MCF 10A (cell line): ENCODE measurements at regions not wholly inside any gene's neighbourhood (a gene's known extent, or its start where the extent isn't known, plus 50 kb on each side); places are given as distances from the start of the nearest gene placed in this dataset.
"Not testable (repeated sequence)": the region's sequence is repeated elsewhere in the genome, so short reads cannot be mapped to it uniquely, and the experiment has no call there.

Experiments
- BruUV-seq: library from RNA; stranded (reverse); fragments of 400-500 nt; replicated peaks from 2 replicates; lab custom pipeline; 2021; lab: Mats Ljungman, UMichigan
- CTCF ChIA-PET: fragments of 300-600 bp; sonication (Branson Sonifier 250); formaldehyde crosslinking; extraction: SDS; loops from one replicate; lab custom pipeline; 2021; ENCODE audit warnings: antibody characterized with exemption, inconsistent platforms; lab: Yijun Ruan, JAX
- POLR2A ChIA-PET: fragments of 300-600, 350-650 bp; sonication (Branson Sonifier 250); formaldehyde crosslinking; extraction: SDS; loops from one replicate; lab custom pipeline; 2020; ENCODE audit warnings: antibody characterized with exemption, inconsistent platforms; lab: Yijun Ruan, JAX
- DNase-seq: peaks from one replicate; pipeline ENCODE4 v3.0.0-alpha.2; 2018; ENCODE audit not compliant: unreplicated experiment
- H3K27ac Mint-ChIP-seq: one replicate; pipeline ENCODE4 v1.8.0; 2022; ENCODE audit warnings: mild to moderate bottlenecking, low read depth, mixed read lengths; ENCODE audit not compliant: unreplicated experiment
- H3K27me3 Mint-ChIP-seq: one replicate; pipeline ENCODE4 v1.8.0; 2022; ENCODE audit warnings: mixed read lengths; ENCODE audit not compliant: insufficient read depth, unreplicated experiment
- H3K36me3 Mint-ChIP-seq: one replicate; pipeline ENCODE4 v1.8.0; 2022; ENCODE audit warnings: mild to moderate bottlenecking, moderate library complexity, mixed read lengths; ENCODE audit not compliant: insufficient read depth, unreplicated experiment
- H3K4me1 Mint-ChIP-seq: one replicate; pipeline ENCODE4 v1.8.0; 2022; ENCODE audit warnings: mixed read lengths; ENCODE audit not compliant: insufficient read depth, unreplicated experiment
- H3K4me3 Mint-ChIP-seq: one replicate; pipeline ENCODE4 v1.8.0; 2022; ENCODE audit warnings: mild to moderate bottlenecking, moderate library complexity, mixed read lengths; ENCODE audit not compliant: unreplicated experiment
- H3K9me3 Mint-ChIP-seq: one replicate; pipeline ENCODE4 v1.8.0; 2022; ENCODE audit warnings: mixed read lengths; ENCODE audit not compliant: unreplicated experiment
- CTCF ChIP-seq: fragments of 200-600 bp; IDR thresholded peaks from one replicate; pipeline ENCODE4 v1.8.0; 2022; ENCODE audit warnings: antibody characterized with exemption, mild to moderate bottlenecking; ENCODE audit not compliant: unreplicated experiment
- intact Hi-C: fragments of 100-400 bp; cut with micrococcal nuclease; formaldehyde crosslinking; loops from 2 replicates; pipeline ENCODE4 v1.14.1; 2022

DNA sequence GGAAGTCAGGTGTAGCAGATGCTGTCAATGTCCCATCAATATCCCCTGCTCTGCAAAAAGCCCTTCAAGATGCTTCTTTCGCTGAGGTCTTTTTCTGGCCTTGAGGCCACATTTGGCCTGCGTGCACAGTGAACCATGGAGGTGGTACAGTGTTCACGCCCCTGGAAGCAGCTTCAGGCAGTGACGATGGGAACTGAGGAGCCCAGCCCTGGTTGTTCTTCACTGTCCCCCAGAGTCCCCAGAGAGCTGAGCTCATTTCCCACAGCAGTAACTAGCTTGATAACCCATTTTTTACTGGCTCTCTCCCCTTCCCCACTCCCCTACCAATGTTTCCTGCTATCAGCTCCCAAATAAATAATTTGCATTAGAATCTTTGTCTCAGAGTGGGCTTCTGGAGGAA, 76.5 kb downstream of the OLIG1 start:
- no peak for DNase-seq
- H3K36me3 Mint-ChIP-seq = no peaks in the 10 kb centered on the region
- CTCF ChIA-PET = interaction anchor here (1.1 to 2.1 kb wide), 2 partner anchors 19 to 51 kb away, joined by 3 to 8 read pairs; no protein-coding TSS in a partner anchor
- POLR2A ChIA-PET = no interaction called here
- H3K9me3 Mint-ChIP-seq = no peaks in the 10 kb centered on the region
- H3K27me3 Mint-ChIP-seq = peaks cover 91% of the 10 kb centered on the region
- intact Hi-C loops = no loop called here
- no peak for TF ChIP-seq CTCF
- no TSS peak for BruUV-seq
- no peak overlapping the region for H3K27ac Mint-ChIP-seq
- H3K4me1 Mint-ChIP-seq = no peaks in the 10 kb centered on the region
- no peak overlapping the region for H3K4me3 Mint-ChIP-seq

GRCh38 chr21:33149181-33149580, 79.2 kb downstream of the OLIG1 start:
- DNase-seq = no peak
- ChIA-PET POLR2A (no interaction called here), CTCF (no interaction called here)
- Mint-ChIP-seq H3K27ac (no peak overlapping the region), H3K9me3 (no peaks in the 10 kb centered on the region), H3K4me1 (no peaks in the 10 kb centered on the region), H3K36me3 (no peaks in the 10 kb centered on the region), H3K4me3 (no peak overlapping the region), H3K27me3 (peaks cover 91% of the 10 kb centered on the region)
- intact Hi-C loops = no loop called here
- TF ChIP-seq CTCF = no peak
- BruUV-seq = no TSS peak

- H3K4me1 Mint-ChIP-seq, intact Hi-C loops, DNase-seq, H3K27ac Mint-ChIP-seq, H3K36me3 Mint-ChIP-seq, H3K4me3 Mint-ChIP-seq, H3K9me3 Mint-ChIP-seq, BruUV-seq, POLR2A ChIA-PET: not testable (repeated sequence)
- H3K27me3 Mint-ChIP-seq = peaks cover 90% of the 10 kb centered on the region
- CTCF ChIA-PET = interaction anchor here (0.7 kb wide), 1 partner anchor 24 kb away, joined by 3 read pairs; no protein-coding TSS in a partner anchor
Measured at GRCh38 chr21:33150968-33151367, 78.8 kb upstream of the IFNAR2 start.

- Mint-ChIP-seq H3K4me1 (no peaks in the 10 kb centered on the region), H3K9me3 (no peaks in the 10 kb centered on the region), H3K4me3 (no peak overlapping the region), H3K27ac (no peak overlapping the region), H3K27me3 (peaks cover 86% of the 10 kb centered on the region), H3K36me3 (no peaks in the 10 kb centered on the region)
- no TSS peak for BruUV-seq
- no peak for TF ChIP-seq CTCF
- intact Hi-C loops = no loop called here
- POLR2A ChIA-PET = interaction anchor here (0.7 kb wide), 1 partner anchor 420 kb away, joined by 3 read pairs; no protein-coding TSS in a partner anchor
- CTCF ChIA-PET = no interaction called here
- DNase-seq = no peak
Measured at GRCh38 chr21:33151941-33152731, 77.6 kb upstream of the IFNAR2 start.
